ENCODE measurements at regions not wholly inside any gene's neighbourhood (a gene's known extent, or its start where the extent isn't known, plus 50 kb on each side); places are given as distances from the start of the nearest gene placed in this dataset.

- TF ChIP-seq, protein P1, sequence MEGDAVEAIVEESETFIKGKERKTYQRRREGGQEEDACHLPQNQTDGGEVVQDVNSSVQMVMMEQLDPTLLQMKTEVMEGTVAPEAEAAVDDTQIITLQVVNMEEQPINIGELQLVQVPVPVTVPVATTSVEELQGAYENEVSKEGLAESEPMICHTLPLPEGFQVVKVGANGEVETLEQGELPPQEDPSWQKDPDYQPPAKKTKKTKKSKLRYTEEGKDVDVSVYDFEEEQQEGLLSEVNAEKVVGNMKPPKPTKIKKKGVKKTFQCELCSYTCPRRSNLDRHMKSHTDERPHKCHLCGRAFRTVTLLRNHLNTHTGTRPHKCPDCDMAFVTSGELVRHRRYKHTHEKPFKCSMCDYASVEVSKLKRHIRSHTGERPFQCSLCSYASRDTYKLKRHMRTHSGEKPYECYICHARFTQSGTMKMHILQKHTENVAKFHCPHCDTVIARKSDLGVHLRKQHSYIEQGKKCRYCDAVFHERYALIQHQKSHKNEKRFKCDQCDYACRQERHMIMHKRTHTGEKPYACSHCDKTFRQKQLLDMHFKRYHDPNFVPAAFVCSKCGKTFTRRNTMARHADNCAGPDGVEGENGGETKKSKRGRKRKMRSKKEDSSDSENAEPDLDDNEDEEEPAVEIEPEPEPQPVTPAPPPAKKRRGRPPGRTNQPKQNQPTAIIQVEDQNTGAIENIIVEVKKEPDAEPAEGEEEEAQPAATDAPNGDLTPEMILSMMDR (IDR thresholded peaks at IDR 0.05; ENCODE audit: insufficient read depth, low read length): no peak
- no peak for TF ChIP-seq SPI1 (IDR thresholded peaks at IDR 0.05; ENCODE audit: borderline replicate concordance, low read depth)
- TF ChIP-seq GABPA (IDR thresholded peaks at IDR 0.05; ENCODE audit: low read depth): no peak
- TF ChIP-seq, protein P2, sequence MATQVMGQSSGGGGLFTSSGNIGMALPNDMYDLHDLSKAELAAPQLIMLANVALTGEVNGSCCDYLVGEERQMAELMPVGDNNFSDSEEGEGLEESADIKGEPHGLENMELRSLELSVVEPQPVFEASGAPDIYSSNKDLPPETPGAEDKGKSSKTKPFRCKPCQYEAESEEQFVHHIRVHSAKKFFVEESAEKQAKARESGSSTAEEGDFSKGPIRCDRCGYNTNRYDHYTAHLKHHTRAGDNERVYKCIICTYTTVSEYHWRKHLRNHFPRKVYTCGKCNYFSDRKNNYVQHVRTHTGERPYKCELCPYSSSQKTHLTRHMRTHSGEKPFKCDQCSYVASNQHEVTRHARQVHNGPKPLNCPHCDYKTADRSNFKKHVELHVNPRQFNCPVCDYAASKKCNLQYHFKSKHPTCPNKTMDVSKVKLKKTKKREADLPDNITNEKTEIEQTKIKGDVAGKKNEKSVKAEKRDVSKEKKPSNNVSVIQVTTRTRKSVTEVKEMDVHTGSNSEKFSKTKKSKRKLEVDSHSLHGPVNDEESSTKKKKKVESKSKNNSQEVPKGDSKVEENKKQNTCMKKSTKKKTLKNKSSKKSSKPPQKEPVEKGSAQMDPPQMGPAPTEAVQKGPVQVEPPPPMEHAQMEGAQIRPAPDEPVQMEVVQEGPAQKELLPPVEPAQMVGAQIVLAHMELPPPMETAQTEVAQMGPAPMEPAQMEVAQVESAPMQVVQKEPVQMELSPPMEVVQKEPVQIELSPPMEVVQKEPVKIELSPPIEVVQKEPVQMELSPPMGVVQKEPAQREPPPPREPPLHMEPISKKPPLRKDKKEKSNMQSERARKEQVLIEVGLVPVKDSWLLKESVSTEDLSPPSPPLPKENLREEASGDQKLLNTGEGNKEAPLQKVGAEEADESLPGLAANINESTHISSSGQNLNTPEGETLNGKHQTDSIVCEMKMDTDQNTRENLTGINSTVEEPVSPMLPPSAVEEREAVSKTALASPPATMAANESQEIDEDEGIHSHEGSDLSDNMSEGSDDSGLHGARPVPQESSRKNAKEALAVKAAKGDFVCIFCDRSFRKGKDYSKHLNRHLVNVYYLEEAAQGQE (IDR thresholded peaks at IDR 0.05; ENCODE audit: insufficient replicate concordance, low read depth): no peak
These were observed 467.2 kb downstream of the TCERG1L start for GRCh38 chr10:130844310-130844709.
